ENCODE measurements at regions not wholly inside any gene's neighbourhood (a gene's known extent, or its start where the extent isn't known, plus 50 kb on each side); places are given as distances from the start of the nearest gene placed in this dataset.

GRCh38 chr5:56467176-56467717 is 234.1 kb upstream of the ANKRD55 start:
- no peak for TF ChIP-seq EZH2phosphoT487 (IDR thresholded peaks at IDR 0.05; ENCODE audit: borderline replicate concordance)
- TF ChIP-seq CTCF (conservative IDR thresholded peaks at IDR 0.05; ENCODE audit: low read length), result no peak
- Histone ChIP-seq H4K20me1 (ENCODE audit: insufficient read depth, low read length, poor library complexity, severe bottlenecking) (no peaks in the 10 kb centered on the region), H3K27me3 (ENCODE audit: insufficient read depth, low read length, poor library complexity, severe bottlenecking) (no peaks in the 10 kb centered on the region), H3K9me2 (replicated peaks; ENCODE audit: low read depth, low read length) (no peaks in the 10 kb centered on the region), H3K9ac (ENCODE audit: low read depth, low read length, poor library complexity, severe bottlenecking) (no peak overlapping the region), H3K4me3 (ENCODE audit: low read length, poor library complexity, severe bottlenecking) (no peak overlapping the region), H3K79me2 (ENCODE audit: insufficient read depth, low read length) (no peaks in the 10 kb centered on the region), H3K9me3 (ENCODE audit: insufficient read depth, low read depth, low read length) (no peaks in the 10 kb centered on the region), H3F3A (ENCODE audit: low read depth) (no peaks in the 10 kb centered on the region), H3K4me1 (ENCODE audit: insufficient read depth, low read length, poor library complexity, severe bottlenecking) (no peaks in the 10 kb centered on the region), H2AFZ (ENCODE audit: low read length) (no peak overlapping the region), H3K4me2 (ENCODE audit: low read depth, low read length, poor library complexity, severe bottlenecking) (no peak overlapping the region), H3K36me3 (ENCODE audit: insufficient read depth, low read length) (no peaks in the 10 kb centered on the region)

GRCh38 chr5:56466136-56466816 is 233.1 kb upstream of the ANKRD55 start:
- H3K36me3 ChIP-seq (ENCODE audit: insufficient read depth, low read length), result no peaks in the 10 kb centered on the region
- no peaks in the 10 kb centered on the region for H4K20me1 ChIP-seq (ENCODE audit: insufficient read depth, low read length, poor library complexity, severe bottlenecking)
- TF ChIP-seq CTCF (conservative IDR thresholded peaks at IDR 0.05; ENCODE audit: low read length), result no peak
- TF ChIP-seq EZH2phosphoT487 (IDR thresholded peaks at IDR 0.05; ENCODE audit: borderline replicate concordance), result no peak
- H3K79me2 ChIP-seq (ENCODE audit: insufficient read depth, low read length), result no peaks in the 10 kb centered on the region
- no peaks in the 10 kb centered on the region for H3F3A ChIP-seq (ENCODE audit: low read depth)
- H2AFZ ChIP-seq (ENCODE audit: low read length), result no peak overlapping the region
- no peaks in the 10 kb centered on the region for H3K4me1 ChIP-seq (ENCODE audit: insufficient read depth, low read length, poor library complexity, severe bottlenecking)
- no peaks in the 10 kb centered on the region for H3K27me3 ChIP-seq (ENCODE audit: insufficient read depth, low read length, poor library complexity, severe bottlenecking)
- H3K9me2 ChIP-seq (replicated peaks; ENCODE audit: low read depth, low read length), result no peaks in the 10 kb centered on the region
- H3K9me3 ChIP-seq (ENCODE audit: insufficient read depth, low read depth, low read length), result no peaks in the 10 kb centered on the region
- no peak overlapping the region for H3K4me2 ChIP-seq (ENCODE audit: low read depth, low read length, poor library complexity, severe bottlenecking)
- no peak overlapping the region for H3K9ac ChIP-seq (ENCODE audit: low read depth, low read length, poor library complexity, severe bottlenecking)
- no peak overlapping the region for H3K4me3 ChIP-seq (ENCODE audit: low read length, poor library complexity, severe bottlenecking)

GRCh38 chr5:56465769-56466135 is 232.6 kb upstream of the ANKRD55 start:
- Histone ChIP-seq H3K9me3 (ENCODE audit: insufficient read depth, low read depth, low read length) (no peaks in the 10 kb centered on the region), H3K4me2 (ENCODE audit: low read depth, low read length, poor library complexity, severe bottlenecking) (no peak overlapping the region), H3K79me2 (ENCODE audit: insufficient read depth, low read length) (no peaks in the 10 kb centered on the region), H3K9me2 (replicated peaks; ENCODE audit: low read depth, low read length) (no peaks in the 10 kb centered on the region), H3K4me1 (ENCODE audit: insufficient read depth, low read length, poor library complexity, severe bottlenecking) (no peaks in the 10 kb centered on the region), H3K27me3 (ENCODE audit: insufficient read depth, low read length, poor library complexity, severe bottlenecking) (no peaks in the 10 kb centered on the region), H3K36me3 (ENCODE audit: insufficient read depth, low read length) (no peaks in the 10 kb centered on the region), H4K20me1 (ENCODE audit: insufficient read depth, low read length, poor library complexity, severe bottlenecking) (no peaks in the 10 kb centered on the region), H3F3A (ENCODE audit: low read depth) (no peaks in the 10 kb centered on the region), H3K9ac (ENCODE audit: low read depth, low read length, poor library complexity, severe bottlenecking) (no peak overlapping the region), H2AFZ (ENCODE audit: low read length) (no peak overlapping the region), H3K4me3 (ENCODE audit: low read length, poor library complexity, severe bottlenecking) (no peak overlapping the region)
- TF ChIP-seq EZH2phosphoT487 (IDR thresholded peaks at IDR 0.05; ENCODE audit: borderline replicate concordance) (no peak), CTCF (conservative IDR thresholded peaks at IDR 0.05; ENCODE audit: low read length) (no peak)

Data from Loucy (cell line).